HG03060 (cell line): ENCODE measurements at regions not wholly inside any gene's neighbourhood (a gene's known extent, or its start where the extent isn't known, plus 50 kb on each side); places are given as distances from the start of the nearest gene placed in this dataset.

Source experiments
- ATAC-seq: cut with Tn5 transposase; IDR thresholded peaks from one replicate; pipeline ENCODE4 v1.9.1; 2021; ENCODE audit warnings: low read depth, moderate number of reproducible peaks; ENCODE audit not compliant: unreplicated experiment

- ATAC-seq: no peak
Observed at GRCh38 chr15:62972814-62973213, 69.7 kb upstream of the TPM1 start.

- no peak for ATAC-seq
Observed at GRCh38 chr15:62975515-62975914, 67.0 kb upstream of the TPM1 start.

GRCh38 chr15:62976301-62976881, 66.2 kb upstream of the TPM1 start:
- ATAC-seq: no peak

GRCh38 chr15:62977952-62978811, 64.4 kb upstream of the TPM1 start:
- no peak for ATAC-seq

- no peak for ATAC-seq
Observed at GRCh38 chr15:62979252-62979651, 63.3 kb upstream of the TPM1 start.

GRCh38 chr15:62981071-62981470, 61.5 kb upstream of the TPM1 start:
- ATAC-seq: no peak

- ATAC-seq: no peak
Observed at GRCh38 chr15:62983956-62984355, 58.6 kb upstream of the TPM1 start.

- ATAC-seq: no peak
Observed at GRCh38 chr15:62985768-62986167, 56.8 kb upstream of the TPM1 start.

GRCh38 chr15:62986948-62987347, 55.6 kb upstream of the TPM1 start:
- ATAC-seq: no peak

GRCh38 chr15:62988701-62989100, 53.8 kb upstream of the TPM1 start:
- ATAC-seq: no peak

- ATAC-seq: no peak
Observed at GRCh38 chr15:62989366-62990055, 53.0 kb upstream of the TPM1 start.

GRCh38 chr15:62991698-62992097, 50.8 kb upstream of the TPM1 start:
- ATAC-seq: no peak

- no peak for ATAC-seq
Observed at GRCh38 chr15:62992302-62992701, 50.2 kb upstream of the TPM1 start.
